Forelimb muscle (tissue), 1 donor: ENCODE measurements at regions not wholly inside any gene's neighbourhood (a gene's known extent, or its start where the extent isn't known, plus 50 kb on each side); places are given as distances from the start of the nearest gene placed in this dataset.
"Not testable (repeated sequence)": the region's sequence is repeated elsewhere in the genome, so short reads cannot be mapped to it uniquely, and the experiment has no call there.

Experiments
- DNase-seq: peaks from one replicate; pipeline ENCODE4 v3.0.0-alpha.2; 2013; ENCODE audit warnings: low read depth

DNA sequence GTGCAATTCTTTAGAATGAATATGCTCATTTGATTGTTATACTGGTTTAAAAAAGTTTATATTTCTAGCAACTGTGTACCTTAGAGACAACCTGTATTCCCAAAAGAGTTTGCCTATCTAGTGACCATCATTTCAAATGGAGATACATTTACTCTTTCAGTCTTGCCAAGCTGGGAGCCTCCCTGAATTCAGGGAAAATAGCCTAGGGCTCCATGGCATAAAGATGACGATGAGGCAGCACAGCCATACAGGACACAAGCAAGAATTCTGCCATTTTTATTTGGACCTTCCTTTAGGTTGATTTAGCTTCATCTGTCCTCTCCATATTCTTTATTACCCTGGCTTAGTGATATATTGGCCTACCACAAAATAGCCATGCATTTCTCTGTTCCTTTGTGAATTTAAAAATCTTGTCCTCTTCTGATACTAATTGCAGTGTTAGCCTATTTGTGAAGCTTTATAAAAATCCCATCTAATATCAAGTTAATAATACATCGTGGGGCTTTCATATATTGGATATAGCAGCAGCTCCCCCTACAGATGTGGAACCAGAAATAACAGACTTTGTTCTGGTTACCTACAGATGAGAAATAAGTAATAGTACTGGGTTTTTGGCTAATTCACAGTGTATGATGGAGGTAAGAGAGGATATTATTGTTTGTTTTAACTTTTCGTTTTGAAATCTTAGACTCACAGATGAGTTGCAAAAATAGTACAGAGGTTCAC is 1661.9 kb upstream of the PIK3C3 start:
- no peak for DNase-seq

DNA sequence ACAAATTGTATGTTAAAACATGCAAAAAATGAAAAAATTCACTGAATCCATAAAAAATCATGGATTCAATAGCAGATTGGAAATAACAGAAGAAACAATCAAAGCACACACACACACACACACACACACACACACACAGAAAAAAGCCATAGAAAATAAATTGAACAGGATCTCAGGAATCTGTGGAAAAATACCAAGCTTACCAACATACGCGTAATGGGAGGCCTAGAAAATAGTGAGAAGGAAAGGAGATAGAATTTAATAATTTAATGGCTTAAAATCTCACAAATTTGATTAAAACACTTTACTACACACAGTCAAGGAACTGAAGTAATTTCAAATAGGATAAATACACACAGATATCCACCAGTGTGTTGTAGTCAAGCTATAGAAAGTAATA is 1671.5 kb upstream of the PIK3C3 start:
- DNase-seq, result no peak

DNA sequence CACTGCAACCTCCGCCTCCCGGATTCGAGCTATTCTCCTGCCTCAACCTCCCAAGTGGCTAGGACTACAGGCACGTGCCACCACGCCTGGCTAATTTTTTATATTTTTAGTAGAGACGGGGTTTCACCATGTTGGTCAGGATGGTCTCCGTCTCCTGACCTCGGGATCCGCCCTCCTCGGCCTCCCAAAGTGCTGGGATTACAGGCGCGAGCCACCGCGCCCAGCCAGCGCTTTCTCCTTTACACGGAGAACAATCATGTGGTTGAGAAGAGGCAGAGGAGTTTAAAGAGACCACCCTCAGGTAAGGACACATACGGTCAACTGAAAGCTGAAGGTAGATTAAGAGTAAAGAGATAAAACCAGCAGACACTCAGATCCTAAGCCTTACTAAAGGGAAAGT is 1673.7 kb upstream of the PIK3C3 start:
- DNase-seq, result not testable (repeated sequence)

DNA sequence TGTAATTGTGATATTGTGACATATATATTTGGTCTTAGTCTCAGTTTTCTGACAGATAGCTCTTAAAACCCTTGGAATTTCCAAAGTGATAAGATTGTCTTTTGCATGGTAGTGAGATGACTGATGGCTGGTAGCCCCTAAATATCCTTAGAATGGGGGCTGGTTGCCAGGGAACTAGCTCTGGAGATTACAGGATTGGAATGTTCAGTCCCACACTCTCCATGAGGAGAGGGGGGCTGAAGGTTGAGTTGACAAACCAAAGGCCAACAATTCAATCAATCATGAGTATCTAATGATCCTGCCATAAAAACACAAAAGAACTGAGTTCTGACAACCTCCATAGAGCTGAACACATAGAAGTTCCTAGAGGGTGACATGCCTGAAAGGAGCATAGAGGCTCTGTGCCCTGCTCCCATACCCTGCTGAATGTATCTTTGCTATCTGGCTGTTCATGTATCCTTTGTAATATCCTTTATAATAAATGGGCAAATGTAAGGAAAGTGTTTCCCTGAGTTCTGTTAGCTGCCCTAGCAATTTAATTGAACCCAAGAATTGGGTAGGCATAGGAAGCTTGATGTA is 1680.3 kb upstream of the PIK3C3 start:
- no peak for DNase-seq

DNA sequence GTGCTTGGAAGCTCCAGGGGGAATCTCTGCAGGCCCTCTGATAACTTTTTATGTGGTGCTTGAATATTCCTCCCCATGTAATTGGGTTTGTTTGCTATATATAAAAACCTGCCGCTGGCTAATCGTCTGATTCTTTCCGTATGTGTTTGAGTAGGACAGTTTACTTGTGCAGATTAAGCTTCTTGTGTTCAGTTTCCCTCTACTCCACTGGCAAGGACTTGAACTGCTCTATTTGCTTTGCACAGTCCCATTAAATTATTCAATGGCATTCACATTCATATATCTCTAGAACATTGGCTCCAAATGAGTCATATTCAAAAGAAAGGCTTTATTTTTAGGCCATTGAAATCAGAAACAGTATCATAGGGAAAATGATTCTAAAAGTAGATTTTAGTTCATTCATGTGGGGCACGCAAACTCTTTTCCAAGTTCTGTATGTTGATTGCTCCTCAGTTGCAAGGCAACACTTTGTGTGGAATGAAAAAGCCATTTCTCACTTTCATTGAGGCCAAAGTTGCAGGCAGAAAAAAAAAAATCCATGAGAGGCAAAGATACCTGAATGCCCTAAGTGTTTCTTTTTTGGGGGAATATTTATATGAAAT is 1682.3 kb upstream of the PIK3C3 start:
- no peak for DNase-seq

DNA sequence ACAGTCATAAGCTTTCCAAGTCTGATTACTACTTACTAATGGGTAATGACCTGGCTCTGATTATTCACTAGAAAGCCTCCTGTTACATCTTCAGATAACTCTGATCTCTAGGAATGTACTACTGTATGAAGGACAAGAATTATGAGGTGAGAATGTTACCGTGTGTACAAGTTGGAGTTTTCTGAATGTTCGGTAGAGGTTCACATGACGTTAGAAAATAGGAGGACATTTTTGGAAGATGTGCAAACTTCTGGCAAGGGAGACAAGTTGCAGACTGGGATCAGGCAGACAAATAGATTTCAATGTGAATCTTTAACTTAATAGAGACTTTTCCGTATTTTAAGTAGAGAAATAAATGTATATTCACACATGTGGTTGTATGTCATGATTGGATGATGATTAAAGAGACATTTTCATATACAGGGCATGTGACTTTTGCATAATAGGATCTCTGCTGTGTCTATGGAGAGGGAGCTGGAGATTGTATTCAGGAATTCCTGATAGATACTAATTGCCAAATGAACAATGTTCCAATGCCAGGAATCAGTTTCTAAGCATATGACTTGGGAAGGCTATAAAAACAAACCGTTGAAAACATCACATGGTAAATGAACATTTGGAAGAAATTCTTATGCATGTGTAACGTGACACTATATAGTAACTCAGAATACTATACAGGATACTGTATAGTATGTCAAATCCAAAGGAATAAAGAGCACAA is 1695.8 kb upstream of the PIK3C3 start:
- peak; percentile 69 for DNase-seq

DNA sequence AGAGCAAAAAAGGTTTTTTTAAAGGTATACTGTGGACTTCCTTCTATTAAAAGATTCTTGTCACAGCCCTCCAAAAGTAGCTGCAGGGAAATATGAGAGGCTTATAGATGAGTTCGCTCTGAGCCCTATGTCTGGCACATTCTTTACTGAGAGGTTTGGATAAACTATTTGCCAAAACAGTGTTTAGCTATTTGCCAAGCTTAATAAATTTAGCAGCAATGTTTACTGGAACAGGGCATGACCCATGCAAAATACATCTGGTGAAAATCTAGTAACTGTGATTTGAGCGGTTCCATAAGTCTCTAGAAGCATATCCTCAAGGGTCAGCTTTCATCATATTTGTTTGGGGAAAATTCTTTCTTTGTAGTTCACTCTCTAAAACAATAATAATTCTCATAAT is 1696.7 kb upstream of the PIK3C3 start:
- peak; percentile 19 for DNase-seq

DNA sequence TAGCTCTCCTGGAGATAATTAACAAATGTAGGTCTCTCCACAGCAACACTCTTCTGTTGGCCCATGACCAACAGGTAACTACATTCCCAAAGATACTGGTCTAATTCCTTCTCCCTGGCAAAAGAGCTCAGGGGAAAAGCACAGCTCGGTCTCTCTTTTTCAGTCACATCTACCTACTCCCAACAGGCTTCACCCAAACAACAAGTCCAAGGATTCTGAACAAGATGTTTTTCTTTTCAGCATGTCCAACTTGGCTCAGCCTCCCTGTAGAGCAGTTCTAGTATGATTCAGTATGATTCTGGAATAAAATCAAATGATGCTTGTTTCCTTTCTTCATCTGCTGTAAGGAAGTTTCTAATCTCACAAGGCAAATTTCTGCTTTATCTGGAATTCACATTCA is 1704.8 kb upstream of the PIK3C3 start:
- no peak for DNase-seq

DNA sequence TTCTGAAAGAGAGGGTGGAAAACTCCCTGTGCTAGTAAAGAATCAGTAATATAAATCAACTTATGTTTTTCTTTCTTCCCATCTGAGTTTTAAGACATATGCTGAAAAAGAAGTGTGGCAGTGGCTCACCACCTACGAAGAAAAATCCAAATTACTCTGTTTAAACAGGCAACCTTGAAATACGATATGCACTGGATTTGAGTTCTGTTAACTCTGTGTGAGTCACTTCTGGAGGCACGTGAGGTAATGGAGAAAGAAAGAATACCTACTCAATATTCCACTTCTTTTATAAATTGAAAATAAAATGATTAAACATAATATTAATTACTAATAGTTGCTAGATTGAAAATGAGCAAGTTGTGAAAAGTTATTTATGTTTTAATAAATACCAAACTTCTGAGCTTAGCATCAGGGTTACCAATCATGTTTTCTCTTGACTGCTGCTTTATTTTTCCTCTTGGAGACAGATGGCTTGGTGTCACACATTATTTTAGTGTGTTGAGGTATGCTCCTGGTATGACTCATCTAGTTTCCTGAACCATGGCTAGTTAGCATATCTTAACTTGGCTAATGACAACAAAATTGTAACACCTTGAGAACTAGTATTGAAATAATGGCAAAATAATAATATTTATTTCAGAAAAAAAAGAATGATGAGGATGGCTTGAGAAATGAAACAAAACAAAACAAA is 1705.5 kb upstream of the PIK3C3 start:
- no peak for DNase-seq

DNA sequence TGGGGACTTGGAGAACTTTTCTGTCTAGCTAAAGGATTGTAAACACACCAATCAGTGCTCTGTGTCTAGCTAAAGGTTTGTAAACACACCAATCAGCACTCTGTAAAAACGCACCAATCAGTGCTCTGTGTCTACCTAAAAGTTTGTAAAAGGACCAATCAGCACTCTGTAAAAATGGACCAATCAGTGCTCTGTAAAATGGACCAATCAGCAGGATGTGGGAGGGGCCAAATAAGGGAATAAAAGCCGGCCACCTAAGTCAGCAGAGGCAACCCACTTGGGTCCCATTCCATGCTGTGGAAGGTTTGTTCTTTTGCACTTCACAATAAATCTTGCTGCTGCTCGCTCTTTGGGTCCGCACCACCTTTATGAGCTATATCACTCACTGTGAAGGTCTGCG is 1709.4 kb upstream of the PIK3C3 start:
- DNase-seq, result not testable (repeated sequence)

DNA sequence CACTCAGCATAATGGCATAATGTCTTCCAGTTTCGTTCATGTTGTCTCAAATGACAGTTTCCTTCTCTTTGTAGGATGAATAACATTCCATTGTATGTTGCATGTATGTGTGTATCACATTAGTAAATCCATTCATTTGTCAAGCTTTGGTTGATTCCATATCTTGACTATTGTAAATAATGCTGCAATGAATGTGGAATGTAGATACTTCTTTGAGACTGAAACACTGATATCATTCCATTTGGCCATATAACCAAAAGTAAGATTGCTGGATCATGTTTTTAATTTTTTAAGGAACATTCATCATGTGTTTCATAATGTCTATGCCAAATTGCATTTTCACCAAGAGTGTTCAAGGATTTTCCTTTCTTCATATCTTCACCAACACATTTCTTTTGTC is 1711.4 kb upstream of the PIK3C3 start:
- DNase-seq, result no peak

DNA sequence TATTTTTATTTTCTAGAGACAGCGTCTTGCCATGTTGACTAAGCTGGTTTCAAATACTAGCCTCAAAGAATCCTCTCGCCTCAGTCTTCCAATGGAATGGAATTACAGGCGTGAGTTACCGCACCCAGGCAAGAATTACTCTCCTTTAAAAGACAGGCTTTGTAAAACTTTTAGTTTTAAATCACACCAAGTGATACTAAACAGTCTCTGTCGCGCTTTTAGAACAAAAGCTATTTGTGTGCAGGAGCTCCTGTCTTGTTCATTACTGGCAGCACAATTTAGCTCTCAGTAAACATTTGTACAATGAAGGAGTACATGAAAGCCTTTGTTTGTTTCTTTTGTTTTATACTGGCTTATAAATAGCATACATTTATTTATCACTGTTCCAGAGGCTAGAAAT is 1719.2 kb upstream of the PIK3C3 start:
- no peak for DNase-seq

DNA sequence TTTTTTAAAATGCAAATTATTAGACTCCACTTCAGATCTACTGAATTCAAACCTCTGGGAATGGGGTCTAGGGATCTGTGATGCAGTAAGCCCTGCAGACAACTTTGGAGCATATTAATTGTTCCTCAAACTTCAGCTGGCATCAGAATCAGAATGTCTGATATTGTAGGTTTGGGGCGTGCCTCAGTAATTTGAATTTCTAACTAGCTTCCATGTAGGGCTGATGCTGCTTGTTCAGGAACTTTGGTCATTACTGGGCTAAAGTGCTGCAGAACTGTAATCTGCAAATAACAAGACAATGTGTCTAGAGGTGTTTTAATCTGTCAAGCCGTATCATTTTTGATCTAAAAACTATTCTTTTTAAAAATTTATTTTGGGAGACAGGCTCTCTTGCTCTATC is 1719.7 kb upstream of the PIK3C3 start:
- DNase-seq, result no peak

DNA sequence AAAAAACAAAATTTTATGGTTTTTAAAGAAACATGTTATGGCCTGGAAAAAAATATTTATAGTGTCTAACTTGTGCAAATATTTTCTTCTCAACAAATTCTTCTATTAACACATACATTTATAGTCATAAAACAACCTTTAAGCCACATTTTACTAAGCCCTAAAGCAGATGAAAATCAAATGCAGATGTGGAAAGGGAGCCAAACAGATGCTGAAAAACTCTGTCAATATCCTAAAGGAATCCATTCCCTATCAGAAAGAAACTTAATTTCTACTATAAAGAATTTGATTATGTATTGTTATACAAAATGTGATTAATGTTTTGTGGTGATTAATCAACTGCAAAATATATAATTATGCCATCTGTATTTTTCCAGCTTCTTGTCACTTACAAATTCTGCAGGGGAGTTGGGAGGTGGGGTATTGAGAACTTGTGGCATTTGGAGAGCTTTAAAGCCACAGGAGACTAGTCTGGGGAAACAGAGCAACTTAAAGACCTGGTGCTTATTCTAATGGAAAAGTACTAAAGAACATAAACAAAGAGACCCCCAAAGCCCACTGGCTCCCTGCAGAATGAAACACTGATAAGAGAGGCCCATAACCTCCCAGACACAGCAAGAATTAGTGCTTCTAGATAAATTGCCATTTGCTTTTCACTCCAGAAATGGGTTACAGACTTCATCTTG is 1721.0 kb upstream of the PIK3C3 start:
- DNase-seq, result peak; percentile 35

DNA sequence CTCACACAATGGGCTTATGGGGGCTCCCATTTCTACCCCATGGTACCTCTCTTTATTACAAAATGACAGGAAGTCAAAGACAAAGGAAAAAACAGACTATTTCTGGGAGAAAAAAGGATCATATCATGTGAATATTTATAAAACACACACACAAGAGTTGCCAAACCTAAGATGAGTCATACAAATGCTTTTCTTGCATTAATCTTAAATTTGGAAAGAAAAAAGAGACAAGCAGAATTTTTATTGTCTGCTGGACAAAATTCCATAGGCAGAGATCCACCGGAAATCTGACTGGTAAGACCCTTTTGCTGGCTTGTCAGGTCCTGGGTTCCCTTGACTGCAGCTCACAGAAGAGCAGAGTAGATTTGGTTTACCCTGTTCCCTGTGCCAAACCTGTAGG is 1732.3 kb upstream of the PIK3C3 start:
- DNase-seq, result peak; percentile 8

DNA sequence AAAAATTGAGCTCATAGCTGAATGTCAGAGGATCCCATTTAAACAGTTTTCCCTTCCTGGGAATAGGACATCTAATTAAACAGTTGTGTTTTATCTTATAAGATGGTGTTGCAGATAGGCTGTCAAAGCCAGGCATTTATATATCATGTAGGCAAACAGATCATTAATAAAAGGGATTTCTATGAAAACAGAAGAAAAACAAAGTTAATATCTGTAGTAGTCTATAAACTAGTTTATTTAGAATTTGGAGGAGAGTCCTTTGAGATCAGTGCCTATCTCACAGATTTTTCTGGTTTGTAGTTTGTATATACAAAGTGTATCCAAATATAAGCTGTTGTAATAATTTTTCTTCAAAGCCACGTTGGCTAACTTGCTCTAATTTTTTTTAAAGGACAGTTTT is 1738.2 kb upstream of the PIK3C3 start:
- no peak for DNase-seq

DNA sequence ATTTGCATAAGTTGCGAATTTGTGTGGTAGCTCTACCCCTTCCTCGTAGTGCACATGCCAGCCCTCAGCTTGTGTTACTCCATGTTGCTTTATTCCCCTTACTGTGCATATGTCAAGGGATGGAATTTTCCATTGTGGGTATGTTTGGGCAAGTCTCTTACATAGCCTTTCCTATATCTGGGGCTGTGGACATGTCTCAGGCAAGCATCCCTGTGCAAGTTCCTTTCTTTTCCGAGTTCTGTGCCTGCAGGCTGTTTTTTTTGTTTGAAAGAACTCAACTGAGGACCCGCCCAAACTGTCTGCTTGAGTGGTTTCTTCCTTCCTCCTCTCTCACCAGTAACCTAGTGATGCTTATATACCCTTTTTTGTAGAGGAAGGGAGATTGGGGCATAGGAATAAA is 1739.1 kb upstream of the PIK3C3 start:
- no peak for DNase-seq

DNA sequence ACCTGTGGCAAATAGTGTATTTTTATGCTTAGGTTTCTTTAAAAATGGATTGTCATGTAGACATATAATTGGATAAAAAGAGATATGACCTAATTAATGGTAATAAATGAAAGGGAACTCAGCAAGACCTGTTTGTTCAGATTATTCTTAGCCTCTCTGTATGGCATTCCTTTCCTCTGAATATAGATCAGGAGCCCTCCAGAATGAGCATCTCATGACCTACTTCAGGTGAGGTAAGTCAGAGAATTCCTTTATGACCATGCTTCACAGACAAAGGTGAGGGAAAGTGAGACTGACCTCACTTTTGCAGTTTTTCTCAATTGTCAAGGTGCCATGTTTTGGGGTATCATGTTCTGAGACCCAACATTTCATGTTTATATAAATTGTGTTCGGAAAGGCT is 1744.3 kb upstream of the PIK3C3 start:
- no peak for DNase-seq

DNA sequence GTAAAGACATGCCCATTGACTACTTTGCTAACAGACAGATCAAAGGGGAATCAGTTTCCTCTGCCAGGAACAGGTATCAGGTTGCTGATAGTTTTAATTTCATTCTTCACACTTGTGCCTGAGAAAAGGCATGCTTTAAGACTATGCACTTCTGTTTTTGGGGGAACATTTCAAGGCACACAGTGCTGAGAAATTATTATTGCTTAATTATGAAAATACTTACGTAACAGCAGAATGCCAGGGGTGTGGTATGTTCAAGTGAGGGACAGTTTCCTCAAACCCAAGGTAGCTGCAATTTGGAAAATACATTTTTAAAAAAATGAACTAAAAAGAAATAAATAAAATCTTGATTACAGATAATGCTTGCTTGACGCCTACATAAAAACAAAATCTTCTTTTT is 1746.1 kb upstream of the PIK3C3 start:
- no peak for DNase-seq

DNA sequence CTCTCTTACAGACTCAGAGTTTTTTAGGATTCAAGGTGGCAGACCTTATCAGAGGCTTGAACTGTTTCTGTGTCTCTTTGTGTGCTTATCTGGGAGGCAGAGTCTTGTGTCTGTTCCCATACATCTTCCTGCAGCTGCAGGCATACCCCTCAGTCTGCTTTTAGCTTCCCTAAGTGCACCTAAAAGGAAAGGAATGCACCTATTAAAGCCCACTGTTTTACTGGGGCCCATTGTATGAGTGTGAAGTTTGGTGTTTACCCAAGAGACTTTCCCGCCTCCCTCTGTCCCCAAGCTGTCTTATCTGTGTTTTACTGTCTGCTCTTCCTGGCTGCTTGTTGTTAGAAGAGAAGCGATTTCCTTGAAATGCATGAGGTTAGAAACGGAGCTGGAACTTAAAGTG is 1757.3 kb upstream of the PIK3C3 start:
- DNase-seq, result no peak

DNA sequence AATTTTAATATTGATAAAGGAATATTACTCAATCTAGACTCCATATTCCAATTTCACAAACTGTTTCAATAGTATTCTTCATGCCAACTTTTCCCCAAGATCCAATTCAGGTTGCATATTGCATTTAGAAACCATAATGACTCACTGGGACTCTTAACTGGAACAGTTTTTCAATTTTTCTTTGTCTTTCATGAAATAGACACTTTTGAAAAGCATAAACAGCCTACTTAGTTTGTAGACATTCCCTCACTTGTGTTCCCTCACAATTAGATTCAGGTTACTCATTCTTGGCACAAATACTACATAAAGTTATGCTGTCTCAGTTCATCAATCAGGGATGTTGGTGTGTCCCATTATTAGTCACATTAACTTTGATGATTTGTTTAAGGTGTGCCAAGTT is 1768.4 kb upstream of the PIK3C3 start:
- no peak for DNase-seq
